PC-3 (cell line): ENCODE measurements at regions not wholly inside any gene's neighbourhood (a gene's known extent, or its start where the extent isn't known, plus 50 kb on each side); places are given as distances from the start of the nearest gene placed in this dataset.

ENCODE experiments used
- ATAC-seq: fragments of 200-7000 bp; cut with Tn5 transposase; 2 replicates; pipeline ENCODE4 v1.9.1; 2020; ENCODE audit warnings: mild to moderate bottlenecking, moderate library complexity
- BruUV-seq: library from RNA; stranded (reverse); fragments of 400-500 nt; replicated peaks from 2 replicates; lab custom pipeline; 2021; lab: Mats Ljungman, UMichigan
- CTCF ChIA-PET: fragments of 300-600 bp; sonication (Branson Sonifier 250); formaldehyde crosslinking; loops from one replicate; lab custom pipeline; 2022; ENCODE audit warnings: antibody characterized with exemption; lab: Charles Lee
- POLR2A ChIA-PET: fragments of 300-600 bp; sonication (Branson Sonifier 250); formaldehyde crosslinking; loops from one replicate; lab custom pipeline; 2022; ENCODE audit warnings: antibody characterized with exemption; ENCODE audit not compliant: unreplicated experiment; lab: Charles Lee
- DNase-seq: peaks from one replicate; pipeline ENCODE4 v3.0.0-alpha.2; 2015
- H2AFZ ChIP-seq: fragments of 300-600 bp; sonication (generic); 2 replicates; pipeline ENCODE4 v1.6.0; 2016; ENCODE audit warnings: antibody characterized with exemption, low read length
- H3F3A ChIP-seq: fragments of 300-600 bp; sonication (generic); one replicate; pipeline ENCODE4 v1.6.0; 2017; ENCODE audit warnings: antibody characterized with exemption, low read length, control low read depth, mild to moderate bottlenecking; ENCODE audit not compliant: unreplicated experiment
- H3K27ac ChIP-seq: fragments of 300-600 bp; sonication (generic); 2 replicates; pipeline ENCODE4 v1.5.1; 2016; ENCODE audit warnings: mild to moderate bottlenecking, low read length
- H3K27me3 ChIP-seq: fragments of 300-600 bp; sonication (generic); 2 replicates; pipeline ENCODE4 v1.6.1; 2016; ENCODE audit warnings: low read length, mixed read lengths
- H3K36me3 ChIP-seq: fragments of 300-600 bp; sonication (generic); 2 replicates; pipeline ENCODE4 v1.6.1; 2016; ENCODE audit warnings: low read depth, mixed run types, low read length, mixed read lengths
- H3K4me1 ChIP-seq: fragments of 300-600 bp; sonication (generic); 2 replicates; pipeline ENCODE4 v1.5.1; 2016; ENCODE audit warnings: low read length; ENCODE audit not compliant: insufficient read depth
- H3K4me2 ChIP-seq: fragments of 300-600 bp; sonication (generic); 2 replicates; pipeline ENCODE4 v1.6.0; 2016; ENCODE audit warnings: low read length
- H3K4me3 ChIP-seq: fragments of 300-600 bp; sonication (generic); 2 replicates; pipeline ENCODE4 v1.5.1; 2016; ENCODE audit warnings: mild to moderate bottlenecking, low read length, mixed read lengths
- H3K79me2 ChIP-seq: fragments of 300-600 bp; sonication (generic); 2 replicates; pipeline ENCODE4 v1.6.1; 2017; ENCODE audit warnings: low read length, mixed read lengths
- H3K9ac ChIP-seq: fragments of 300-600 bp; sonication (generic); 2 replicates; pipeline ENCODE4 v1.6.0; 2016; ENCODE audit warnings: mild to moderate bottlenecking, low read length
- H3K9me2 ChIP-seq: fragments of 300-600 bp; sonication (generic); replicated peaks from 2 replicates; pipeline ENCODE4 v1.6.1; 2016; ENCODE audit warnings: mixed run types, low read length, mixed read lengths
- H3K9me3 ChIP-seq: fragments of 300-600 bp; sonication (generic); 2 replicates; pipeline ENCODE4 v1.6.1; 2016; ENCODE audit warnings: low read length, mixed read lengths
- H4K20me1 ChIP-seq: fragments of 300-600 bp; sonication (generic); 2 replicates; pipeline ENCODE4 v1.6.1; 2016; ENCODE audit warnings: low read length, mixed read lengths
- CTCF ChIP-seq: fragments of 300-600 bp; sonication (generic); conservative IDR thresholded peaks from 2 replicates; pipeline ENCODE4 v1.5.1; 2017; ENCODE audit warnings: antibody characterized with exemption, low read depth, mild to moderate bottlenecking, low read length
- EZH2 ChIP-seq: fragments of 300-600 bp; sonication (generic); IDR thresholded peaks from one replicate; pipeline ENCODE4 v1.6.1; 2017; ENCODE audit warnings: antibody characterized with exemption, mild to moderate bottlenecking, low read length; ENCODE audit not compliant: unreplicated experiment
- EZH2phosphoT487 ChIP-seq: fragments of 300-600 bp; sonication (generic); IDR thresholded peaks from 2 replicates; pipeline ENCODE4 v1.6.1; 2018; ENCODE audit warnings: mild to moderate bottlenecking, antibody characterized with exemption, low read length, borderline replicate concordance
- intact Hi-C: fragments of 100-400 bp; cut with micrococcal nuclease; formaldehyde crosslinking; loops from 2 replicates; pipeline ENCODE4 v1.9.0; 2023

- ChIA-PET POLR2A (no interaction called here), CTCF (no interaction called here)
- ATAC-seq (no peak), DNase-seq (no peak)
- Histone ChIP-seq H3K9ac (no peak overlapping the region), H3K9me3 (no peaks in the 10 kb centered on the region), H4K20me1 (no peaks in the 10 kb centered on the region), H3K9me2 (no peaks in the 10 kb centered on the region), H3K4me2 (no peak overlapping the region), H3F3A (no peaks in the 10 kb centered on the region), H3K27ac (no peak overlapping the region), H2AFZ (no peak overlapping the region), H3K79me2 (no peaks in the 10 kb centered on the region), H3K36me3 (no peaks in the 10 kb centered on the region), H3K4me3 (no peak overlapping the region), H3K27me3 (peaks cover 89% of the 10 kb centered on the region), H3K4me1 (no peaks in the 10 kb centered on the region)
- no peak for TF ChIP-seq EZH2
- no peak for TF ChIP-seq EZH2phosphoT487
- TF ChIP-seq CTCF, result no peak
- intact Hi-C loops, result no loop called here
- BruUV-seq, result no TSS peak
Measured at GRCh38 chr4:8700531-8700930, 108.0 kb downstream of the CPZ start.

GRCh38 chr4:8699479-8700145 is 107.0 kb downstream of the CPZ start:
- BruUV-seq, result no TSS peak
- CTCF ChIA-PET, result no interaction called here
- Histone ChIP-seq H3K79me2 (no peaks in the 10 kb centered on the region), H3F3A (no peaks in the 10 kb centered on the region), H4K20me1 (no peaks in the 10 kb centered on the region), H3K4me2 (no peak overlapping the region), H3K9me3 (no peaks in the 10 kb centered on the region), H3K4me1 (no peaks in the 10 kb centered on the region), H3K9me2 (no peaks in the 10 kb centered on the region), H3K27me3 (peaks cover 90% of the 10 kb centered on the region), H3K36me3 (no peaks in the 10 kb centered on the region), H3K27ac (no peak overlapping the region), H2AFZ (no peak overlapping the region), H3K4me3 (no peak overlapping the region), H3K9ac (no peak overlapping the region)
- no peak for DNase-seq
- no peak for ATAC-seq
- TF ChIP-seq CTCF (no peak), EZH2 (no peak), EZH2phosphoT487 (no peak)
- intact Hi-C loops, result no loop called here
- POLR2A ChIA-PET, result no interaction called here

- Histone ChIP-seq H4K20me1 (no peaks in the 10 kb centered on the region), H3F3A (no peaks in the 10 kb centered on the region), H3K9ac (no peak overlapping the region), H3K27me3 (peaks cover 93% of the 10 kb centered on the region), H3K4me1 (no peaks in the 10 kb centered on the region), H3K79me2 (no peaks in the 10 kb centered on the region), H3K9me2 (no peaks in the 10 kb centered on the region), H3K4me3 (no peak overlapping the region), H3K27ac (no peak overlapping the region), H3K9me3 (no peaks in the 10 kb centered on the region), H3K36me3 (no peaks in the 10 kb centered on the region), H2AFZ (no peak overlapping the region), H3K4me2 (no peak overlapping the region)
- no peak for DNase-seq
- intact Hi-C loops, result no loop called here
- BruUV-seq, result no TSS peak
- ChIA-PET POLR2A (no interaction called here), CTCF (no interaction called here)
- TF ChIP-seq EZH2phosphoT487 (no peak), CTCF (no peak), EZH2 (no peak)
- ATAC-seq, result no peak
Measured at GRCh38 chr4:8699063-8699385, 106.5 kb downstream of the CPZ start.
